H9 (cell line): ENCODE measurements at regions not wholly inside any gene's neighbourhood (a gene's known extent, or its start where the extent isn't known, plus 50 kb on each side); places are given as distances from the start of the nearest gene placed in this dataset.

ENCODE experiments used
- DNase-seq: peaks from one replicate; pipeline ENCODE4 v3.0.0-alpha.2; 2017
- H2AFZ ChIP-seq: one replicate; pipeline ENCODE4 v1.6.1; 2013; ENCODE audit warnings: mild to moderate bottlenecking, low read length, control low read depth, moderate library complexity
- H2AK5ac ChIP-seq: 2 replicates; pipeline ENCODE4 v1.6.1; 2013; ENCODE audit warnings: low read length, control low read depth, mixed read lengths; ENCODE audit not compliant: insufficient read length
- H2BK120ac ChIP-seq: one replicate; pipeline ENCODE4 v1.6.1; 2013; ENCODE audit warnings: low read depth, mild to moderate bottlenecking, low read length, control low read depth, inconsistent platforms; ENCODE audit not compliant: poor library complexity, severe bottlenecking
- H2BK12ac ChIP-seq: 2 replicates; pipeline ENCODE4 v1.6.1; 2013; ENCODE audit warnings: low read length, control low read depth, mixed read lengths, low read depth; ENCODE audit not compliant: insufficient read length
- H2BK15ac ChIP-seq: 2 replicates; pipeline ENCODE4 v1.6.1; 2013; ENCODE audit warnings: low read depth, low read length, control low read depth
- H2BK20ac ChIP-seq: one replicate; pipeline ENCODE4 v1.6.1; 2013; ENCODE audit warnings: low read depth, mild to moderate bottlenecking, low read length, control low read depth, inconsistent platforms; ENCODE audit not compliant: poor library complexity, severe bottlenecking
- H2BK5ac ChIP-seq: 2 replicates; pipeline ENCODE4 v1.6.1; 2013; ENCODE audit warnings: low read length, control low read depth, mixed read lengths; ENCODE audit not compliant: insufficient read length
- H3K14ac ChIP-seq: 2 replicates; pipeline ENCODE4 v1.6.1; 2013; ENCODE audit warnings: low read length, control low read depth; ENCODE audit not compliant: insufficient read depth
- H3K18ac ChIP-seq: 2 replicates; pipeline ENCODE4 v1.6.1; 2013; ENCODE audit warnings: low read depth, mild to moderate bottlenecking, mixed read lengths, low read length, control low read depth; ENCODE audit not compliant: insufficient read length
- H3K23ac ChIP-seq: 2 replicates; pipeline ENCODE4 v1.6.1; 2013; ENCODE audit warnings: low read length, control low read depth, mixed read lengths, low read depth; ENCODE audit not compliant: insufficient read length
- H3K23me2 ChIP-seq: 2 replicates; pipeline ENCODE4 v1.6.1; 2013; ENCODE audit warnings: low read depth, mild to moderate bottlenecking, mixed read lengths, low read length, control low read depth; ENCODE audit not compliant: insufficient read length, poor library complexity, severe bottlenecking
- H3K27ac ChIP-seq: 2 replicates; pipeline ENCODE4 v1.5.1; 2013; ENCODE audit warnings: low read length, control low read depth, mixed read lengths, low read depth; ENCODE audit not compliant: insufficient read length
- H3K27me3 ChIP-seq: 2 replicates; pipeline ENCODE4 v1.6.1; 2013; ENCODE audit warnings: low read length, control low read depth, inconsistent platforms; ENCODE audit not compliant: insufficient read depth
- H3K4ac ChIP-seq: 2 replicates; pipeline ENCODE4 v1.6.1; 2013; ENCODE audit warnings: low read depth, mild to moderate bottlenecking, control low read depth, inconsistent platforms, low read length, moderate library complexity
- H3K4me1 ChIP-seq: 2 replicates; pipeline ENCODE4 v1.6.1; 2013; ENCODE audit warnings: low read length, control low read depth, inconsistent platforms; ENCODE audit not compliant: insufficient read depth
- H3K4me2 ChIP-seq: 2 replicates; pipeline ENCODE4 v1.6.1; 2013; ENCODE audit warnings: low read length, control low read depth, mixed read lengths; ENCODE audit not compliant: insufficient read length, insufficient read depth
- H3K56ac ChIP-seq: 2 replicates; pipeline ENCODE4 v1.6.1; 2013; ENCODE audit warnings: low read depth, mild to moderate bottlenecking, mixed read lengths, low read length, control low read depth; ENCODE audit not compliant: insufficient read length
- H3K79me1 ChIP-seq: 2 replicates; pipeline ENCODE4 v1.6.1; 2013; ENCODE audit warnings: low read depth, mild to moderate bottlenecking, moderate library complexity, low read length, control low read depth, inconsistent platforms; ENCODE audit not compliant: insufficient read depth, poor library complexity, severe bottlenecking
- H3K79me2 ChIP-seq: 2 replicates; pipeline ENCODE4 v1.6.1; 2013; ENCODE audit warnings: low read length, control low read depth, inconsistent platforms; ENCODE audit not compliant: insufficient read depth
- H3K9ac ChIP-seq: 2 replicates; pipeline ENCODE4 v1.6.1; 2013; ENCODE audit warnings: low read length, control low read depth, mixed read lengths; ENCODE audit not compliant: insufficient read length; ENCODE audit errors: extremely low read depth
- H3K9me3 ChIP-seq: one replicate; pipeline ENCODE4 v1.6.1; 2013; ENCODE audit warnings: low read depth, low read length, inconsistent platforms; ENCODE audit not compliant: control insufficient read depth
- H3T11ph ChIP-seq: one replicate; pipeline ENCODE4 v1.6.1; 2013; ENCODE audit warnings: mild to moderate bottlenecking, low read length, control low read depth, inconsistent platforms
- H4K20me1 ChIP-seq: one replicate; pipeline ENCODE4 v1.6.1; 2013; ENCODE audit not compliant: control insufficient read depth, insufficient read length, insufficient read depth
- H4K5ac ChIP-seq: 2 replicates; pipeline ENCODE4 v1.6.1; 2013; ENCODE audit warnings: low read depth, mild to moderate bottlenecking, mixed read lengths, low read length, control low read depth; ENCODE audit not compliant: insufficient read length
- H4K8ac ChIP-seq: replicated peaks from 2 replicates; pipeline ENCODE4 v1.6.1; 2013; ENCODE audit warnings: low read length, control low read depth, mixed read lengths, low read depth; ENCODE audit not compliant: insufficient read length
- H4K91ac ChIP-seq: 2 replicates; pipeline ENCODE4 v1.6.1; 2013; ENCODE audit warnings: low read depth, mild to moderate bottlenecking, moderate library complexity, mixed read lengths, low read length, control low read depth; ENCODE audit not compliant: insufficient read length
- H3K27ac Mint-ChIP-seq, 3 experiments: 2 replicates in 2 of 3; 3 replicates in 1 of 3; pipeline ENCODE4 v1.8.0; 2020 to 2021; ENCODE audit warnings: mixed read lengths in 3 of 3, mild to moderate bottlenecking in 1 of 3, moderate library complexity in 1 of 3
- H3K27me3 Mint-ChIP-seq: 2 replicates; pipeline ENCODE4 v1.8.0; 2021; ENCODE audit warnings: low read depth, mild to moderate bottlenecking, moderate library complexity, mixed read lengths
- H3K36me3 Mint-ChIP-seq, 3 experiments: 2 replicates in 2 of 3; 3 replicates in 1 of 3; pipeline ENCODE4 v1.8.0; 2020 to 2021; ENCODE audit warnings: low read depth in 3 of 3, mixed read lengths in 3 of 3; ENCODE audit not compliant: insufficient read depth in 1 of 3
- H3K4me1 Mint-ChIP-seq, 2 experiments: 2 replicates each; pipeline ENCODE4 v1.8.0; 2020; ENCODE audit warnings: mixed read lengths in 2 of 2
- H3K4me3 Mint-ChIP-seq, 2 experiments: 2 replicates in 1 of 2; 3 replicates in 1 of 2; pipeline ENCODE4 v1.8.0; 2020 to 2021; ENCODE audit warnings: mild to moderate bottlenecking in 2 of 2, mixed read lengths in 2 of 2, moderate library complexity in 1 of 2
- H3K9me3 Mint-ChIP-seq, 2 experiments: 2 replicates in 1 of 2; 3 replicates in 1 of 2; pipeline ENCODE4 v1.8.0; 2020; ENCODE audit warnings: mild to moderate bottlenecking in 2 of 2, mixed read lengths in 2 of 2, moderate library complexity in 1 of 2
- WGBS: extraction: QIAGEN DNeasy Blood & Tissue Kit; methylation state at CpG from one replicate; pipeline ENCODE4 v1.1.7; 2013; ENCODE audit warnings: missing lambda C conversion rate, low lambda C conversion rate, mixed read lengths; ENCODE audit not compliant: insufficient read length; ENCODE audit errors: extremely low coverage; 5-methylcytosine and 5-hydroxymethylcytosine counted together
- TF ChIP-seq, protein P1 (sequence below): fragments of 200-600 bp; sonication (generic); conservative IDR thresholded peaks from 3 replicates; pipeline ENCODE4 v1.8.0; 2021; ENCODE audit warnings: antibody characterized with exemption, mild to moderate bottlenecking

DNA sequence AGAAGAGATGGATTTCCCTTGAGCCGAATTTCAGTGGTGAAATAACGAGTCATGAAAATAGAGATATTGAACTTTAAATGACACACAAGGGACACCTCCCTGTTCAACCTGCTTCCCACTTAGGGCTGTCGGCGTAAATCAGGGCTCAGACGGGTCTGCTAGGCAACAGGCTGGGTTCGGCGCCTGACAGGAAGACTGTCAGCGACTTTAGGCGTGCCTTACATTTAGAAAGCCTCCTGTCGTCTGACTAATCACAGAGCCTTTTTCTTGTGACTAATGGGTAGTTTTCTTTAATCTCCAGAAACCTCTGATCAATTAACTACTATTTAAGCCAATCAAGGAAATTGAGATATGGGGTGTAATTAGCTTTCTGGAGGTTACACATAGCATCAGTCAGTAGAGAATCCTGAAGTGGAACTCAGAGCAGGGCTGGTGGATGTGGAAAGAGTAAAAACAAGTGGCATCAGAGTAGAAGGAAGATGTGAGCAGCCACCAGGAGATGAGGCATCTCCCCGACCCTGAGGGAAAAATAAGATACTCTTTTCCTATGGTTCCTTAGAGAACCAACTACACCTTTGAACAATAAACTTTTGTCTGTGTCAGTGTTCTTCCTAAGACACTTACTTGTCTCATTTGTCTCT is 86.2 kb upstream of the HS3ST1 start:
- H3K56ac ChIP-seq = no peak overlapping the region
- Mint-ChIP-seq H3K4me1 (peaks cover 4% of the 10 kb centered on the region in 2 experiments; a peak in 3 of 4 replicates), H3K36me3 (no peaks in the 10 kb centered on the region), H3K4me3 (no peak overlapping the region), H3K9me3 (no peaks in the 10 kb centered on the region), H3K27me3 (no peaks in the 10 kb centered on the region), H3K27ac (peak overlapping the region in 1 of 3 experiments; percentile 23; a peak in 1 of 7 replicates)
- H2BK5ac ChIP-seq = no peak overlapping the region
- no peak overlapping the region for H3T11ph ChIP-seq
- TF ChIP-seq, protein P1, sequence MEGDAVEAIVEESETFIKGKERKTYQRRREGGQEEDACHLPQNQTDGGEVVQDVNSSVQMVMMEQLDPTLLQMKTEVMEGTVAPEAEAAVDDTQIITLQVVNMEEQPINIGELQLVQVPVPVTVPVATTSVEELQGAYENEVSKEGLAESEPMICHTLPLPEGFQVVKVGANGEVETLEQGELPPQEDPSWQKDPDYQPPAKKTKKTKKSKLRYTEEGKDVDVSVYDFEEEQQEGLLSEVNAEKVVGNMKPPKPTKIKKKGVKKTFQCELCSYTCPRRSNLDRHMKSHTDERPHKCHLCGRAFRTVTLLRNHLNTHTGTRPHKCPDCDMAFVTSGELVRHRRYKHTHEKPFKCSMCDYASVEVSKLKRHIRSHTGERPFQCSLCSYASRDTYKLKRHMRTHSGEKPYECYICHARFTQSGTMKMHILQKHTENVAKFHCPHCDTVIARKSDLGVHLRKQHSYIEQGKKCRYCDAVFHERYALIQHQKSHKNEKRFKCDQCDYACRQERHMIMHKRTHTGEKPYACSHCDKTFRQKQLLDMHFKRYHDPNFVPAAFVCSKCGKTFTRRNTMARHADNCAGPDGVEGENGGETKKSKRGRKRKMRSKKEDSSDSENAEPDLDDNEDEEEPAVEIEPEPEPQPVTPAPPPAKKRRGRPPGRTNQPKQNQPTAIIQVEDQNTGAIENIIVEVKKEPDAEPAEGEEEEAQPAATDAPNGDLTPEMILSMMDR = no peak
- no peak overlapping the region for H3K14ac ChIP-seq
- no peaks in the 10 kb centered on the region for H3K9me3 ChIP-seq
- H2AK5ac ChIP-seq = no peak overlapping the region
- H4K8ac ChIP-seq = no peak overlapping the region
- H3K23ac ChIP-seq = no peak overlapping the region
- no peak overlapping the region for H2BK20ac ChIP-seq
- no peak overlapping the region for H2BK120ac ChIP-seq
- no peaks in the 10 kb centered on the region for H3K23me2 ChIP-seq
- H3K4me2 ChIP-seq = no peak overlapping the region
- no peaks in the 10 kb centered on the region for H3K27me3 ChIP-seq
- no peak overlapping the region for H4K5ac ChIP-seq
- H3K4me1 ChIP-seq = no peaks in the 10 kb centered on the region
- H3K18ac ChIP-seq = no peak overlapping the region
- no peaks in the 10 kb centered on the region for H3K79me2 ChIP-seq
- no peaks in the 10 kb centered on the region for H3K79me1 ChIP-seq
- H4K91ac ChIP-seq = no peak overlapping the region
- no peak overlapping the region for H2BK15ac ChIP-seq
- no peaks in the 10 kb centered on the region for H4K20me1 ChIP-seq
- WGBS = no CpG with 5 or more reads among the region's 11 CpGs
- H3K4ac ChIP-seq = no peak overlapping the region
- no peak for DNase-seq
- no peak overlapping the region for H3K9ac ChIP-seq
- H3K27ac ChIP-seq = no peak overlapping the region
- no peak overlapping the region for H2BK12ac ChIP-seq
- no peak overlapping the region for H2AFZ ChIP-seq
